22Rv1 (cell line): ENCODE measurements at regions not wholly inside any gene's neighbourhood (a gene's known extent, or its start where the extent isn't known, plus 50 kb on each side); places are given as distances from the start of the nearest gene placed in this dataset.

Experiments
- CTCF ChIP-seq: fragments of 450-650 bp; IDR thresholded peaks from 2 replicates; pipeline ENCODE4 v1.5.1; 2017; ENCODE audit warnings: mild to moderate bottlenecking
- ZFX ChIP-seq: fragments of 450-650 bp; IDR thresholded peaks from 2 replicates; pipeline ENCODE4 v1.6.1; 2017; ENCODE audit warnings: antibody characterized with exemption, borderline replicate concordance

DNA sequence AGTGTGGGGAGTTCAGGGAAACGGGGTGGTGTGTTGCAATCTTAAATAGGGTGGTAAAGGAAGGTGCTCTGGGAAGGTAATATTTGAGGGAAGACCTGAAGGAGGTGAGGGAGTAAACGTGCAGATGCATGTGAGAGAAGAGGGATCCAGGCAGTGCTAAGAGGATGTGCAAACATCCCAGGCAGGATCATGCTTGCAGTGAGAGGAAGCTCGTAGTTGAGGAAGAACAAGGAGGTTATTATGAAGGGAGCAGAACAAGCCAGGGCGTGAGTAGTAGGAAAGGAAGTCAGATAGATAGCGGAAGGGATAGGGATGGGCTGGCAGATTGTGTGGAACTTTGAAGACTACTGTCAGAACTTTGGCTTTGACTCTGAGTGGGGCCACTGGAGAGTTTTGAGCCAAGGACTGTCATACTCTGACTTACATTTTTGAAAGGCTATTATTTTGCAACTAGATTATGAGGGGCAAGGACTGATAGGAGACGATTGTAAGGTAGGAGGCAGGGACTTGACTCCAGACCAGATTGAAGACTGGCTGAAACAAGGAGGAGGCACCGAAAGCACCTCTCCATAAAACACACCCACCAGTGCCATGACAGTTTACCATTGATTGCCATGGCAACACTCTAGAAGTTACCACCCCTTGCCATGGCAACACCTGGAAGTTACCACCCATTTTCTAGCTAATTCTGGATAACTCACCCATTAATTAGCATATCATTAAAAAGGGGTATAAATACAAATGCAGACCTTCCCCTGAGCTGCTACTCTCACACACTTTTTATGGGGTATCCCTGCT is 67.0 kb downstream of the XCL2 start:
- TF ChIP-seq CTCF: no peak
- TF ChIP-seq ZFX: no peak
